HG03025 (cell line): ENCODE measurements at regions not wholly inside any gene's neighbourhood (a gene's known extent, or its start where the extent isn't known, plus 50 kb on each side); places are given as distances from the start of the nearest gene placed in this dataset.
"Not testable (repeated sequence)": the region's sequence is repeated elsewhere in the genome, so short reads cannot be mapped to it uniquely, and the experiment has no call there.

Experiments
- ATAC-seq: cut with Tn5 transposase; IDR thresholded peaks from one replicate; pipeline ENCODE4 v1.9.1; 2021; ENCODE audit warnings: mild to moderate bottlenecking, moderate library complexity; ENCODE audit not compliant: unreplicated experiment, low FRiP score

- not testable (repeated sequence) for ATAC-seq
Measured at GRCh38 chr4:62491756-62492155, 1291.6 kb downstream of the ADGRL3 start.

- no peak for ATAC-seq
Measured at GRCh38 chr4:62490635-62491034, 1290.5 kb downstream of the ADGRL3 start.

- ATAC-seq: no peak
Measured at GRCh38 chr4:62487016-62487415, 1286.9 kb downstream of the ADGRL3 start.

GRCh38 chr4:62484357-62484756 is 1284.2 kb downstream of the ADGRL3 start:
- no peak for ATAC-seq

- ATAC-seq: no peak
Measured at GRCh38 chr4:62482355-62482754, 1282.2 kb downstream of the ADGRL3 start.

GRCh38 chr4:62475596-62475995 is 1275.5 kb downstream of the ADGRL3 start:
- ATAC-seq: no peak

- ATAC-seq: no peak
Measured at GRCh38 chr4:62474802-62475201, 1274.7 kb downstream of the ADGRL3 start.

- no peak for ATAC-seq
Measured at GRCh38 chr4:62471021-62471420, 1270.9 kb downstream of the ADGRL3 start.

GRCh38 chr4:62470421-62470983 is 1270.4 kb downstream of the ADGRL3 start:
- ATAC-seq: no peak

GRCh38 chr4:62470020-62470419 is 1269.9 kb downstream of the ADGRL3 start:
- no peak for ATAC-seq

GRCh38 chr4:62461961-62462360 is 1261.8 kb downstream of the ADGRL3 start:
- ATAC-seq: no peak

GRCh38 chr4:62460329-62460728 is 1260.2 kb downstream of the ADGRL3 start:
- no peak for ATAC-seq

GRCh38 chr4:62457356-62457755 is 1257.2 kb downstream of the ADGRL3 start:
- no peak for ATAC-seq

GRCh38 chr4:62455871-62456270 is 1255.7 kb downstream of the ADGRL3 start:
- no peak for ATAC-seq

- no peak for ATAC-seq
Measured at GRCh38 chr4:62454535-62454934, 1254.4 kb downstream of the ADGRL3 start.

GRCh38 chr4:62450740-62451139 is 1250.6 kb downstream of the ADGRL3 start:
- no peak for ATAC-seq

- no peak for ATAC-seq
Measured at GRCh38 chr4:62449538-62449937, 1249.4 kb downstream of the ADGRL3 start.

- no peak for ATAC-seq
Measured at GRCh38 chr4:62448911-62449310, 1248.8 kb downstream of the ADGRL3 start.

GRCh38 chr4:62439051-62439450 is 1238.9 kb downstream of the ADGRL3 start:
- ATAC-seq: no peak

GRCh38 chr4:62434921-62435320 is 1234.8 kb downstream of the ADGRL3 start:
- ATAC-seq: no peak

- ATAC-seq: not testable (repeated sequence)
Measured at GRCh38 chr4:62431513-62432231, 1231.5 kb downstream of the ADGRL3 start.

GRCh38 chr4:62429297-62429696 is 1229.2 kb downstream of the ADGRL3 start:
- no peak for ATAC-seq
